ENCODE measurements at regions not wholly inside any gene's neighbourhood (a gene's known extent, or its start where the extent isn't known, plus 50 kb on each side); places are given as distances from the start of the nearest gene placed in this dataset.
A peak's percentile ranks its signal among the peaks of the same experiment; 100 is the strongest.
"Not testable (repeated sequence)": the region's sequence is repeated elsewhere in the genome, so short reads cannot be mapped to it uniquely, and the experiment has no call there.

DNA sequence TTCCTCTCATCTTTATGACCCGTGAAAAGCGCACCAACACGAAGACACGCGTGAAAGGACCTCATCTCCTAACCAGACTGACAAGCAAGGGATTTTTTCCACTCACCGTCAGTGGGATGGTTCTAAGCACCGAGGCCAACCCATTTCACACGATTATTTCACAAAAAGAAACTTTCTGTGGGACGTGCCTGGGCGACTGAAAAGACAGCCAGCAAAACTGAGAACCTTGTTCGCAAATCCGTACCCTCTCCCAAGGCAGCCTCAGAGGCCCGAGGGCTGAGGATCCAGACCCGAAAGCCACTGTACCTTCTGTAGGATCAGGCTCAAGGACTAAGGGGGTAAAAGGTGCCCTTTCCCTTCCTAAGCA is 84.9 kb upstream of the METTL9 start:
- not testable (repeated sequence) for DNase-seq (ENCODE audit: low spot score); FAIRE-seq

DNA sequence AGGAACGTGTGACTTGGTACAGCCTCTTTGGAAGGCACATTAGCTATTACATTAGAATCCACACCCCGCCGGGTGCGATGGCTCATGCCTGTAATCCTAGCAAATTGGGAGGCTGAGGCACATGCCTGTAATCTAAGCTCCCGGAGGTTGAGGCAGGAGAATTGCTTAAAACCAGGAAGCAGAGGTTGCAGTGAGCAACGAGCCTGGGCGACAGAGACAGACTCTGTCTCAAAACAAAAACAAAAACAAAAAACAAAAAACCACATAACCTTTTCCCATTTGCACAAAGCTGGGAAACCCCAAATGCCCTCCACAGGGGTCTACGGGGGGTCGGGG is 82.7 kb upstream of the METTL9 start:
- not testable (repeated sequence) for DNase-seq (ENCODE audit: low spot score); FAIRE-seq

DNA sequence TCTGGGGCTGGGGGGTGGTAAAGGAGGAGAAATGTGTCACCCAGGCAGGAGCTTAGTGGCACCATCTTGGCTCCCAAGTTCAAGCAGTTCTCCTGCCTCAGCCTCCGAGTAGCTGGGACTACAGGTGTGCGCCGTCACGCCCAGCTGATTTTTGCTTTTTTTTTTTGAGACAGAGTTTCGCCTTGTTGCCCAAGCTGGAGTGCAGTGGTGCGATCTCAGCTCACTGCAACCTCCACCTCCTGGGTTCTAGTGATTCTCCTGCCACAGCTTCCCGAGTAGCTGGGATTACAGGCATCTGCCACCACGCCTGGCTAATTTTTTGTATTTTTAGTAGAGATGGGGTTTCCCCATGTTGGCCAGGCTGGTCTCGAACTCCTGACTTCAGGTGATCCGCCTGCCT is 82.1 kb upstream of the METTL9 start:
- FAIRE-seq = not testable (repeated sequence)
- peak; percentile 4 for DNase-seq (ENCODE audit: low spot score)

- peak; percentile 69 for FAIRE-seq
- not testable (repeated sequence) for DNase-seq (ENCODE audit: low spot score)
Measured at GRCh38 chr16:21519361-21520133, 79.8 kb upstream of the METTL9 start.

- DNase-seq (ENCODE audit: low spot score) = peak; percentile 65
- FAIRE-seq = not testable (repeated sequence)
Measured at GRCh38 chr16:21520134-21521047, 79.0 kb upstream of the METTL9 start.

- not testable (repeated sequence) for FAIRE-seq; DNase-seq (ENCODE audit: low spot score)
Measured at GRCh38 chr16:21521048-21521389, 78.4 kb upstream of the METTL9 start.

- DNase-seq (ENCODE audit: low spot score) = peak; percentile 62
- not testable (repeated sequence) for FAIRE-seq
Measured at GRCh38 chr16:21521390-21522143, 77.8 kb upstream of the METTL9 start.

DNA sequence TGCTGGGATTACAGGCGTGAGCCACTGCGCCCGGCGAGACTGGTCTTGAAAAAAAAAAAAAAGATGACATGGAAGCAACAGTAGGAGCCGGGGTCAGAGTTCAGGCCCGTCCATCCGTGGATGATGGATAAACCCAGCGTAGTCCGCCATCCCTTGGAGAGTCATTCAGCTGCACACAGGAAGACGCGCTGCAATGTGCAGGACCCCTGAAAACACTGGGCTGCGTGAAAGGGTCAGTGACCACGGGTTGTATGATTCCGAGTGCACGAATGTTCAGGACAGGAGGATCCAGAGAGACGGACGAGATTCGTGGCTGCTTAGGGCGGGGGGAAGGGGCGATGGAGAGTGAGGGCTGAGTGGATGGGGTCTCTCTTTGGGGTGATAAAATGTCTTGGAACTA is 76.5 kb upstream of the METTL9 start:
- FAIRE-seq; DNase-seq (ENCODE audit: low spot score): not testable (repeated sequence)

- FAIRE-seq = no peak
Measured at GRCh38 chr16:21523411-21524067, 75.8 kb upstream of the METTL9 start.

DNA sequence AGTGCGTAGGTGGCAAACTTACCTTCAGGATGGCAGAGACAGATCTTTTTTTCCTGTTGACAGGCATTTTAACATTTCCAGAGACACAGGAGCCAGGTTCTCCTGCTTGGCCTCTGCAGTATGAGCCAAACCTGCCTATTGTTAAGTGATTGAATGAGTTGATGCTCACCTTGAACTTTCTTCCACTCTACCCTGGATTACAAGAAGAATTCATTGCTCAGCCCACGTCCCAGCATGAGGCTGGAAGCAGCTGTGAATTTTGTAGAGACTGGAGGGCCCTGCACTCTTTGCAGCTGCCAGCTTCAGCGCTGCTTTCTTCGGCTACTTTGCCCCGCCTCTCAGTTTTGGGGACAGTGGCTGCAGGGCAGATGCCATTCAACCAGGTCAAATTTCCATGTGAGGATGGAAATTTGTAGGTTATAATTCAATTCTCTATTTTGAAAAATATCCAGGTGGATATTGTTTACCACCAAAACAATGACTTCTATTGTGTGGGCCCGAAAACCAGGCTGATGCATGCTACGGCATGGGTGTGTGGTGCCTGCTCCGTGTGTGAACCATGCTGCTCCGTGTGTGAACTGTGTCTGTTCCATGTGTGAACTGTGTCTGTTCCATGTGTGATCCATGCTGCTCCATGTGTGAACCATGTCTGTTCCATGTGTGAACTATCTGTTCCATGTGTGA is 75.2 kb upstream of the METTL9 start:
- no peak for FAIRE-seq
- DNase-seq (ENCODE audit: low spot score) = no peak

More at GRCh38 chr16:21523411-21524067, 75.8 kb upstream of the METTL9 start:
- no peak for DNase-seq (ENCODE audit: low spot score)

DNA sequence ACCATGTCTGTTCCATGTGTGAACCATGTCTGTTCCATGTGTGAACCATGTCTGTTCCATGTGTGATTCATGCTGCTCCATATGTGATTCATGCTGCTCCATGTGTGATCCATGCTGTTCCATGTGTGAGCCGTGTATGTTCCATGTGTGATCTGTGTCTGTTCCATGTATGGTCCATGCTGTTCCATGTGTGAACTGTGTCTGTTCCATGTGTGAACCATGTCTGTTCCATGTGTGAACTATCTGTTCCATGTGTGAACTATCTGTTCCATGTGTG is 74.7 kb upstream of the METTL9 start:
- FAIRE-seq; DNase-seq (ENCODE audit: low spot score): not testable (repeated sequence)

- FAIRE-seq; DNase-seq (ENCODE audit: low spot score): not testable (repeated sequence)
Measured at GRCh38 chr16:21525029-21525895, 74.1 kb upstream of the METTL9 start.

- not testable (repeated sequence) for FAIRE-seq; DNase-seq (ENCODE audit: low spot score)
Measured at GRCh38 chr16:21525956-21526922, 73.1 kb upstream of the METTL9 start.

GRCh38 chr16:21526923-21527807 is 72.2 kb upstream of the METTL9 start:
- DNase-seq (ENCODE audit: low spot score) = no peak
- FAIRE-seq = no peak

DNA sequence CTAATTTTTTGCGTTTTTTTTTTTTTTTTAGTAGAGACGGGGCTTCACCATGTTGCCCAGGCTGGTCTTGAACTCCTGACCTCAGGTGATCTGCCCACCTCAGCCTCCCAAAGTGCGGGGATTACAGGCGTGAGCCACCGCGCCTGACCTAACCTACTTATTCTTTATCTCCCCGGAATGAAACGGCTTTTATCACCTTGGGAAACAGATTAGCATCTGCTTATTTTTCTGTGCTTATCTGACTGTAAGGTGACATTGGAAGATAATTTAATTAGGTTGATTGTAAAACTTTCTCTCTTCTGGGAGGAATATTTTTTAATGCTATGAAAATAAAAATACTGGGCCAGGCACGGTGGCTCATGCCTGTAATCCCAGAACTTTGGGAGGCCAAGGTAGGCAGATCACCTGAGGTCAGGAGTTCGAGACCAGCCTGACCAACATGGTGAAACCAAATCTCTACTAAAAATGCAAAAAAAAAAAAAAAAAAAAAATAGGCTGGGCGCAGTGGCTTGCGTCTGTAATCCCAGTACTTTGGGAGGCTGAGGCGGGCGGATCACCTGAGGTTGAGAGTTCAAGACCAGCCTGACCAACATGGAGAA is 70.2 kb upstream of the METTL9 start:
- DNase-seq (ENCODE audit: low spot score); FAIRE-seq: not testable (repeated sequence)

DNA sequence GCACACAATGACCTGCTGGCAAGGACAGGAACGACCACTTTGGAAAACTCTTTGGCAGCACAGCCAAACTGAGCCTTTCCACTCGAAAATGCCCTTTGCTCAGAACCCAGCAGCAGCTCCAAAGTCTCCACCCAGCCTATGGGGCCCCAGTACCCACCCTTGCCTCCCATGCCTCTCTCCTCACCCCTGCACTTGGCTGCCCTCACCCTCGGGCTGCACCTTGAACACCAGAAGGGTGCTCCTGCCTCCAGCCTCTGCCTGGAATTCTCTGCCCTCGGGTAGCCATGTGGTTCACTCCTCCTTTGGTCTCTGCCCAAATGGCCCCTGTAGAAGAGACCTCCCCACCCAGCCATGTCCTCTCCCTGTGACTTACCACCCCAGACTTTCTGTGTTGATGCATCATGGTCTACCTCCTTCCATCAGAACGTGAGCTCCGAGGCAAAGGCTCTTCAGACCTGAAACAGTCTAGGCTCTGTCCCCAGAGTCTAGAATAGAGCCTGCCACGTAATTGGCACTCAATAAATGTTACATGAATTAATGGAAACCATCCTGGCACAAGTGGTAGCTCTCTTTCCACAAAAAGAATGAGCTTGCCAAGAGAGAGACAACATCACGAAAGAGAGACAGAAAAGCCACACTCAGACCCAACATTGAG is 68.5 kb upstream of the METTL9 start:
- DNase-seq (ENCODE audit: low spot score); FAIRE-seq: not testable (repeated sequence)

DNA sequence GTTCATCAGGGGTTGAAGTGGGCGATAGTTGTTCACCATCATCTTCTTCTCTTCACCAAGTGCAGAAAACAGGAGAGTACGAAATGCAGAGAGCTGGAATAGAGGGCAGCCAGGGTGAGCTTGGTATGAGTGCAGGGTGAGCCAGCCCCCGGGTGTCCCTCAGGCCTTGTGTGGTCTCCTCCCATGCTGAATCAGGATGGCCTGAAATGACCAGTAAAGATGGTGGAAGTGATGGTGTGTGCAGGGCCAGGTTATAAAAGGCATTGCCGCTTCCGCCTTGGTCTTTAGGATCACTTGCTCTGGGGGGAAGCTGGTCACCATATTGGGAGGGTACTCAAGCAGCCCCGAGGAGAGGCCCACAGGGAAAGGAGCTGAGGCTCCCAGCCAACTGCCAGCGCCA is 66.4 kb upstream of the METTL9 start:
- not testable (repeated sequence) for FAIRE-seq; DNase-seq (ENCODE audit: low spot score)
